ENCODE measurements at regions not wholly inside any gene's neighbourhood (a gene's known extent, or its start where the extent isn't known, plus 50 kb on each side); places are given as distances from the start of the nearest gene placed in this dataset.

- peak; percentile 98 for DNase-seq (ENCODE audit: low read depth)
These were observed 50.4 kb upstream of the CTIF start for GRCh38 chr18:48488388-48488850.

- peak; percentile 84 for DNase-seq (ENCODE audit: low read depth)
These were observed 52.1 kb upstream of the CTIF start for GRCh38 chr18:48486754-48487153.

GRCh38 chr18:48485828-48486405, 52.9 kb upstream of the CTIF start:
- DNase-seq (ENCODE audit: low read depth): no peak

- no peak for DNase-seq (ENCODE audit: low read depth)
These were observed 57.7 kb upstream of the CTIF start for GRCh38 chr18:48481092-48481491.

- no peak for DNase-seq (ENCODE audit: low read depth)
These were observed 59.3 kb upstream of the CTIF start for GRCh38 chr18:48479531-48479930.

- DNase-seq (ENCODE audit: low read depth): peak; percentile 18
These were observed 61.5 kb upstream of the CTIF start for GRCh38 chr18:48477348-48477747.

GRCh38 chr18:48476550-48476917, 62.3 kb upstream of the CTIF start:
- DNase-seq (ENCODE audit: low read depth): no peak

GRCh38 chr18:48475635-48476549, 62.9 kb upstream of the CTIF start:
- DNase-seq (ENCODE audit: low read depth): peak; percentile 84

GRCh38 chr18:48473816-48474215, 64.6 kb upstream of the ZBTB7C start:
- DNase-seq (ENCODE audit: low read depth): no peak

- peak; percentile 72 for DNase-seq (ENCODE audit: low read depth)
These were observed 63.4 kb upstream of the ZBTB7C start for GRCh38 chr18:48472610-48473009.

GRCh38 chr18:48470484-48471180, 61.4 kb upstream of the ZBTB7C start:
- DNase-seq (ENCODE audit: low read depth): peak; percentile 76

- DNase-seq (ENCODE audit: low read depth): no peak
These were observed 59.0 kb upstream of the ZBTB7C start for GRCh38 chr18:48468151-48468550.

- DNase-seq (ENCODE audit: low read depth): no peak
These were observed 58.0 kb upstream of the ZBTB7C start for GRCh38 chr18:48467231-48467630.

GRCh38 chr18:48462510-48462909, 53.3 kb upstream of the ZBTB7C start:
- no peak for DNase-seq (ENCODE audit: low read depth)

- peak; percentile 32 for DNase-seq (ENCODE audit: low read depth)
These were observed 51.9 kb upstream of the ZBTB7C start for GRCh38 chr18:48460929-48461583.

- DNase-seq (ENCODE audit: low read depth): no peak
These were observed 50.3 kb upstream of the ZBTB7C start for GRCh38 chr18:48459465-48459864.

- DNase-seq (ENCODE audit: low read depth): no peak
These were observed 49.8 kb upstream of the ZBTB7C start for GRCh38 chr18:48459016-48459415.
